Endothelial cell of umbilical vein (primary cell): ENCODE measurements at regions not wholly inside any gene's neighbourhood (a gene's known extent, or its start where the extent isn't known, plus 50 kb on each side); places are given as distances from the start of the nearest gene placed in this dataset.

Experiments
- BruUV-seq: library from RNA; stranded (reverse); fragments of 400-500 nt; replicated peaks from 2 replicates; lab custom pipeline; 2021; lab: Mats Ljungman, UMichigan
- CTCF ChIA-PET: fragments of 300-600, 350-600 bp; sonication (Branson Sonifier 250); formaldehyde crosslinking; loops from one replicate; lab custom pipeline; 2021; ENCODE audit warnings: antibody characterized with exemption, inconsistent platforms; lab: Charles Lee
- POLR2A ChIA-PET: fragments of 300-600, 350-600 bp; sonication (Branson Sonifier 250); formaldehyde crosslinking; loops from one replicate; lab custom pipeline; 2021; ENCODE audit warnings: antibody characterized with exemption, inconsistent platforms; lab: Charles Lee
- DNase-seq: peaks from one replicate; pipeline ENCODE4 v3.0.0-alpha.2; 2011; ENCODE audit warnings: low read depth, low spot score
- FAIRE-seq: peaks from 2 replicates; lab custom pipeline; 2011; peaks lifted over from hg19 to GRCh38; lab: Jason Lieb, UNC
- H2AFZ ChIP-seq: 2 replicates; pipeline ENCODE4 v1.6.0; 2012; ENCODE audit warnings: low read depth, low read length, control low read depth, inconsistent platforms
- H3K27ac ChIP-seq: 2 replicates; pipeline ENCODE4 v1.5.1; 2011; ENCODE audit warnings: low read depth, mild to moderate bottlenecking, control low read depth, low read length, moderate library complexity; ENCODE audit not compliant: insufficient read depth
- H3K27me3 ChIP-seq, 2 experiments: 2 replicates each; pipeline versions ENCODE4 v1.6.0 to v1.6.1; 2011; ENCODE audit warnings: low read length in 2 of 2, mixed read lengths in 1 of 2; ENCODE audit not compliant: control insufficient read depth in 2 of 2, insufficient read depth in 2 of 2
- H3K36me3 ChIP-seq, 2 experiments: 2 replicates in 1 of 2; 3 replicates in 1 of 2; pipeline ENCODE4 v1.5.1; 2011; ENCODE audit warnings: low read length in 2 of 2, mild to moderate bottlenecking in 1 of 2, moderate library complexity in 1 of 2; ENCODE audit not compliant: control insufficient read depth in 2 of 2, insufficient read depth in 2 of 2; ENCODE audit errors: extremely low read depth in 1 of 2
- H3K4me1 ChIP-seq: 3 replicates; pipeline ENCODE4 v1.5.1; 2011; ENCODE audit warnings: mild to moderate bottlenecking, low read length; ENCODE audit not compliant: control insufficient read depth, insufficient read depth; ENCODE audit errors: extremely low read depth
- H3K4me2 ChIP-seq: 2 replicates; pipeline ENCODE4 v1.6.1; 2011; ENCODE audit warnings: low read length, control low read depth, mixed read lengths; ENCODE audit not compliant: insufficient read depth
- H3K4me3 ChIP-seq, 3 experiments: fragments of 200-600 bp in 1 of 3; sonication (generic), shearing (Covaris generic) in 1 of 3; replicated peaks in 1 of 3; 2 replicates each; pipeline ENCODE4 v1.5.1; 2011 to 2016; ENCODE audit warnings: control low read depth in 3 of 3, low read length in 3 of 3, mild to moderate bottlenecking in 2 of 3, inconsistent platforms in 1 of 3, low read depth in 1 of 3, moderate library complexity in 1 of 3; ENCODE audit not compliant: insufficient read depth in 1 of 3
- H3K79me2 ChIP-seq: 2 replicates; pipeline ENCODE4 v1.6.0; 2012; ENCODE audit warnings: low read length, inconsistent platforms; ENCODE audit not compliant: control insufficient read depth, insufficient read depth
- H3K9ac ChIP-seq: replicated peaks from 2 replicates; pipeline ENCODE3; 2011; ENCODE audit warnings: low read length, control low read depth; ENCODE audit not compliant: insufficient read depth; ENCODE audit errors: extremely low read depth
- H3K9me1 ChIP-seq: replicated peaks from 3 replicates; pipeline ENCODE4 v1.6.0; 2011; ENCODE audit warnings: mild to moderate bottlenecking, low read length; ENCODE audit not compliant: control insufficient read depth, insufficient read depth; ENCODE audit errors: extremely low read depth
- H3K9me3 ChIP-seq: replicated peaks from 2 replicates; pipeline ENCODE4 v1.5.1; 2012; ENCODE audit warnings: low read length, inconsistent platforms; ENCODE audit not compliant: control insufficient read depth, insufficient read depth
- H4K20me1 ChIP-seq: replicated peaks from 2 replicates; pipeline ENCODE3; 2011; ENCODE audit warnings: mild to moderate bottlenecking, low read length; ENCODE audit not compliant: control insufficient read depth, insufficient read depth; ENCODE audit errors: extremely low read depth
- EZH2 ChIP-seq: IDR thresholded peaks from 2 replicates; pipeline ENCODE4 v1.6.1; 2012; ENCODE audit warnings: borderline replicate concordance, low read depth, mild to moderate bottlenecking, moderate library complexity, low read length, inconsistent platforms; ENCODE audit not compliant: severe bottlenecking
- FOS ChIP-seq: IDR thresholded peaks from 2 replicates; pipeline ENCODE4 v1.6.1; 2011; ENCODE audit warnings: mild to moderate bottlenecking, low read length, moderate library complexity, borderline replicate concordance; ENCODE audit not compliant: insufficient read depth
- GATA2 ChIP-seq: IDR thresholded peaks from 2 replicates; pipeline ENCODE4 v1.7.0; 2011; ENCODE audit warnings: low read depth, mild to moderate bottlenecking, moderate library complexity, mixed read lengths, low read length; ENCODE audit not compliant: insufficient read length, insufficient read depth
- JUN ChIP-seq: IDR thresholded peaks from 2 replicates; pipeline ENCODE4 v1.6.1; 2011; ENCODE audit warnings: borderline replicate concordance, low read depth; ENCODE audit not compliant: insufficient read length, insufficient read depth
- MYC ChIP-seq: IDR thresholded peaks from one replicate; pipeline ENCODE4 v1.6.1; 2011; ENCODE audit warnings: mild to moderate bottlenecking, low read depth, low read length
- POLR2A ChIP-seq: IDR thresholded peaks from 2 replicates; pipeline ENCODE4 v1.6.1; 2012; ENCODE audit warnings: low read depth, mild to moderate bottlenecking, control low read depth, low read length
- POLR2AphosphoS5 ChIP-seq: IDR thresholded peaks from 2 replicates; pipeline ENCODE4 v1.6.1; 2012; ENCODE audit warnings: low read depth, mild to moderate bottlenecking, control low read depth, low read length, moderate library complexity; ENCODE audit not compliant: insufficient read depth
- dilution Hi-C: fragments of 300-500 bp; cut with MboI; formaldehyde crosslinking; loops from one replicate; pipeline ENCODE4 v1.15.0; 2019; ENCODE audit warnings: low sequenced_read_pairs; ENCODE audit not compliant: extremely low pct_ligation_motif_present
- intact Hi-C: fragments of 100-400 bp; cut with micrococcal nuclease; formaldehyde crosslinking; loops from one replicate; pipeline ENCODE4 v1.10.0; 2022
- TF ChIP-seq, protein P1 (sequence below), 2 donors: IDR thresholded peaks; 1 replicate in 1 of 2; 2 replicates in 1 of 2; pipeline ENCODE4 v1.5.1; 2011; ENCODE audit warnings: low read length in 2 of 2, mild to moderate bottlenecking in 2 of 2, moderate library complexity in 2 of 2, control low read depth in 1 of 2, inconsistent platforms in 1 of 2, low read depth in 1 of 2; ENCODE audit not compliant: insufficient read depth in 1 of 2; ENCODE audit errors: extremely low read depth in 1 of 2
- TF ChIP-seq, protein P2 (sequence below): IDR thresholded peaks from 2 replicates; pipeline ENCODE4 v1.6.1; 2011; ENCODE audit not compliant: insufficient read depth, insufficient read length

DNA sequence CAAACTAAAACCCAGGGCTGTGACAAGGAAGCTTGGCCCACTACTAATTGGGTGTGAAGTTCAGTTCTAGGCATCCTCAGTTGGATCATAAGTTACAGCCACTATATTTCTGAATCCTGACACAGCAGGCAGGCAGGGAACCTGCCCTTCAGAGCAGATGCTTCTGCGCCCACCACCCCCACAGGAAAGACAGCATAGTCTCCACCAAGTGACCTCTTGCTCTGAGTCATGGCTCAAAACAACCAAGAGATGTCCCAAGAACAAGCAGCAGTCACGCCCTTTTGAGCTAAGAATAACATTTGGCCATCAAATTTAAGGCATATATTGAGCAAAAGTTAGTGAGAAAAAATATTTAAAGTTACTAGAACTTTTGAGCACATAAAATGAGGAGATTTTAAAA lies 170.7 kb upstream of the SMARCAD1 start:
- H3K9me1 ChIP-seq, result no peaks in the 10 kb centered on the region
- H3K27ac ChIP-seq, result no peak overlapping the region
- TF ChIP-seq, protein P1, sequence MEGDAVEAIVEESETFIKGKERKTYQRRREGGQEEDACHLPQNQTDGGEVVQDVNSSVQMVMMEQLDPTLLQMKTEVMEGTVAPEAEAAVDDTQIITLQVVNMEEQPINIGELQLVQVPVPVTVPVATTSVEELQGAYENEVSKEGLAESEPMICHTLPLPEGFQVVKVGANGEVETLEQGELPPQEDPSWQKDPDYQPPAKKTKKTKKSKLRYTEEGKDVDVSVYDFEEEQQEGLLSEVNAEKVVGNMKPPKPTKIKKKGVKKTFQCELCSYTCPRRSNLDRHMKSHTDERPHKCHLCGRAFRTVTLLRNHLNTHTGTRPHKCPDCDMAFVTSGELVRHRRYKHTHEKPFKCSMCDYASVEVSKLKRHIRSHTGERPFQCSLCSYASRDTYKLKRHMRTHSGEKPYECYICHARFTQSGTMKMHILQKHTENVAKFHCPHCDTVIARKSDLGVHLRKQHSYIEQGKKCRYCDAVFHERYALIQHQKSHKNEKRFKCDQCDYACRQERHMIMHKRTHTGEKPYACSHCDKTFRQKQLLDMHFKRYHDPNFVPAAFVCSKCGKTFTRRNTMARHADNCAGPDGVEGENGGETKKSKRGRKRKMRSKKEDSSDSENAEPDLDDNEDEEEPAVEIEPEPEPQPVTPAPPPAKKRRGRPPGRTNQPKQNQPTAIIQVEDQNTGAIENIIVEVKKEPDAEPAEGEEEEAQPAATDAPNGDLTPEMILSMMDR (IDR thresholded peaks at IDR 0.05; ENCODE audit: extremely low read depth in 1 of 2, insufficient read depth in 1 of 2, low read depth in 1 of 2, low read length in 2 of 2), result no peak
- TF ChIP-seq FOS, result no peak
- H3K36me3 ChIP-seq, result no peaks in the 10 kb centered on the region
- no peaks in the 10 kb centered on the region for H4K20me1 ChIP-seq
- POLR2A ChIA-PET, result no interaction called here
- no peaks in the 10 kb centered on the region for H3K4me1 ChIP-seq
- H2AFZ ChIP-seq, result no peak overlapping the region
- no peaks in the 10 kb centered on the region for H3K9me3 ChIP-seq
- H3K9ac ChIP-seq, result no peak overlapping the region
- no TSS peak for BruUV-seq
- H3K4me2 ChIP-seq, result no peak overlapping the region
- no peak for DNase-seq
- no peak overlapping the region for H3K4me3 ChIP-seq
- intact Hi-C loops (no loop called here), dilution Hi-C loops (no loop called here)
- no peak for FAIRE-seq
- H3K79me2 ChIP-seq, result no peaks in the 10 kb centered on the region
- no peaks in the 10 kb centered on the region for H3K27me3 ChIP-seq
- CTCF ChIA-PET, result no interaction called here

DNA sequence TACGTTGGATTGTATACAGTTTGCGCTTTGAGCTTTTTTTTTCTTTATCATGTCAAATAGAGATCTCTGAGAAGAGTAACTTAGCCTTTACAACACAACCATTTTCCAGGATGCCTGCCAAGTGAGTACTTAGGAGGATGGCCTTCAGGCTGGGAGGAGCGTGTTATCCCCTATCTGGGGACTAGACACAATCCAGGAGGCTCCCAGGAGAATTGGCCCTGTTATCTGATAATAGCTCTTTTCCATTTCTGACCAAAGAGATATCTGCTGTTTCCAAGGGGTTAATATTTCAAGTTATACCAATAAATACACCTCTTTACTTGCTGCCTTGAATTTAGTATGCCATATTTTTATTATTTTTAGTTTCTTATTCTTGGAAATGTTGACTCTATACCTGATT lies 169.5 kb upstream of the SMARCAD1 start:
- intact Hi-C loops (no loop called here), dilution Hi-C loops (no loop called here)
- H3K4me3 ChIP-seq, result no peak overlapping the region
- no peaks in the 10 kb centered on the region for H3K9me3 ChIP-seq
- no peak overlapping the region for H3K4me2 ChIP-seq
- H3K36me3 ChIP-seq, result no peaks in the 10 kb centered on the region
- no peaks in the 10 kb centered on the region for H3K79me2 ChIP-seq
- DNase-seq (no peak), FAIRE-seq (no peak)
- no peak overlapping the region for H3K9ac ChIP-seq
- no peak for TF ChIP-seq GATA2
- TF ChIP-seq, protein P1 (IDR thresholded peaks at IDR 0.05; ENCODE audit: extremely low read depth in 1 of 2, insufficient read depth in 1 of 2, low read depth in 1 of 2, low read length in 2 of 2), result no peak
- no peak for TF ChIP-seq EZH2
- TF ChIP-seq MYC, result no peak
- TF ChIP-seq JUN, result no peak
- TF ChIP-seq POLR2AphosphoS5, result no peak
- TF ChIP-seq POLR2A, result no peak
- TF ChIP-seq, protein P2, sequence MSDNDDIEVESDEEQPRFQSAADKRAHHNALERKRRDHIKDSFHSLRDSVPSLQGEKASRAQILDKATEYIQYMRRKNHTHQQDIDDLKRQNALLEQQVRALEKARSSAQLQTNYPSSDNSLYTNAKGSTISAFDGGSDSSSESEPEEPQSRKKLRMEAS, result no peak
- no peaks in the 10 kb centered on the region for H3K9me1 ChIP-seq
- no TSS peak for BruUV-seq
- ChIA-PET POLR2A (no interaction called here), CTCF (no interaction called here)
- no peaks in the 10 kb centered on the region for H3K27me3 ChIP-seq
- H3K4me1 ChIP-seq, result no peaks in the 10 kb centered on the region
- no peak overlapping the region for H2AFZ ChIP-seq
- no peaks in the 10 kb centered on the region for H4K20me1 ChIP-seq
- H3K27ac ChIP-seq, result no peak overlapping the region
